ENCODE measurements at regions not wholly inside any gene's neighbourhood (a gene's known extent, or its start where the extent isn't known, plus 50 kb on each side); places are given as distances from the start of the nearest gene placed in this dataset.

- H3K9me3 ChIP-seq: no peaks in the 10 kb centered on the region
- no peak for TF ChIP-seq CTCF (IDR thresholded peaks at IDR 0.05)
- H3K27me3 ChIP-seq: no peaks in the 10 kb centered on the region
- no peak for DNase-seq
- intact Hi-C loops (cut with DNase I): no loop called here
- no peaks in the 10 kb centered on the region for H3K36me3 ChIP-seq
- H3K4me3 ChIP-seq: no peak overlapping the region
- H3K27ac ChIP-seq: no peak overlapping the region
- ATAC-seq: no peak
- H3K4me1 ChIP-seq: no peaks in the 10 kb centered on the region
These were observed 624.1 kb downstream of the PKHD1 start for GRCh38 chr6:51463321-51463720.

- intact Hi-C loops (cut with DNase I): no loop called here
- Histone ChIP-seq H3K27me3 (no peaks in the 10 kb centered on the region), H3K36me3 (no peaks in the 10 kb centered on the region), H3K27ac (no peak overlapping the region), H3K4me1 (no peaks in the 10 kb centered on the region), H3K4me3 (no peak overlapping the region), H3K9me3 (no peaks in the 10 kb centered on the region)
- ATAC-seq: no peak
- no peak for TF ChIP-seq CTCF (IDR thresholded peaks at IDR 0.05)
- no peak for DNase-seq
These were observed 622.5 kb downstream of the PKHD1 start for GRCh38 chr6:51464956-51465355.

- Histone ChIP-seq H3K9me3 (no peaks in the 10 kb centered on the region), H3K4me3 (no peak overlapping the region), H3K36me3 (no peaks in the 10 kb centered on the region), H3K27me3 (no peaks in the 10 kb centered on the region), H3K4me1 (no peaks in the 10 kb centered on the region), H3K27ac (no peak overlapping the region)
- ATAC-seq (no peak), DNase-seq (peak in 1 of 4 donors; percentile 21)
- no peak for TF ChIP-seq CTCF (IDR thresholded peaks at IDR 0.05)
- intact Hi-C loops (cut with DNase I): no loop called here
These were observed 621.0 kb downstream of the PKHD1 start for GRCh38 chr6:51466427-51466826.

- no peaks in the 10 kb centered on the region for H3K36me3 ChIP-seq
- ATAC-seq (no peak), DNase-seq (no peak)
- H3K4me3 ChIP-seq: no peak overlapping the region
- H3K27ac ChIP-seq: no peak overlapping the region
- no peaks in the 10 kb centered on the region for H3K4me1 ChIP-seq
- TF ChIP-seq CTCF (IDR thresholded peaks at IDR 0.05): no peak
- no peaks in the 10 kb centered on the region for H3K27me3 ChIP-seq
- intact Hi-C loops (cut with DNase I): no loop called here
- H3K9me3 ChIP-seq: no peaks in the 10 kb centered on the region
These were observed 620.0 kb downstream of the PKHD1 start for GRCh38 chr6:51467231-51467952.

GRCh38 chr6:51468704-51469103 is 618.7 kb downstream of the PKHD1 start:
- intact Hi-C loops (cut with DNase I): no loop called here
- Histone ChIP-seq H3K27ac (no peak overlapping the region), H3K27me3 (no peaks in the 10 kb centered on the region), H3K9me3 (no peaks in the 10 kb centered on the region), H3K4me1 (no peaks in the 10 kb centered on the region), H3K4me3 (no peak overlapping the region), H3K36me3 (no peaks in the 10 kb centered on the region)
- no peak for TF ChIP-seq CTCF (IDR thresholded peaks at IDR 0.05)
- ATAC-seq (no peak), DNase-seq (no peak)

Measured in left lung (tissue), 4 donors.